ENCODE measurements at regions not wholly inside any gene's neighbourhood (a gene's known extent, or its start where the extent isn't known, plus 50 kb on each side); places are given as distances from the start of the nearest gene placed in this dataset.

- TF ChIP-seq ATF3 (IDR thresholded peaks at IDR 0.05): no peak
- TF ChIP-seq RAD21 (IDR thresholded peaks at IDR 0.05): no peak
- no peak for TF ChIP-seq JUND (IDR thresholded peaks at IDR 0.05)
- no peak for TF ChIP-seq YY1 (IDR thresholded peaks at IDR 0.05)
- no peak for TF ChIP-seq MAX (IDR thresholded peaks at IDR 0.05)
Measured at GRCh38 chr7:41425926-41426325, 277.0 kb downstream of the INHBA start (continued).

GRCh38 chr7:41421056-41421455 is 281.8 kb downstream of the INHBA start:
- no peaks in the 10 kb centered on the region for H3K9me3 ChIP-seq (ENCODE audit: control insufficient read depth in 4 of 4, low read length in 3 of 4)
- H3K4me3 ChIP-seq (ENCODE audit: low read depth in 1 of 3, low read length in 3 of 3): no peak overlapping the region
- no peak for DNase-seq (ENCODE audit: low spot score)
- TF ChIP-seq SP1 (IDR thresholded peaks at IDR 0.05) (no peak), ATF3 (IDR thresholded peaks at IDR 0.05) (no peak), REST (IDR thresholded peaks at IDR 0.05) (no peak), HNF4A (conservative IDR thresholded peaks at IDR 0.05) (no peak), JUND (IDR thresholded peaks at IDR 0.05) (no peak), CTCF (IDR thresholded peaks at IDR 0.05; ENCODE audit: low read depth, low read length, missing input control) (no peak), EGR1 (IDR thresholded peaks at IDR 0.05; ENCODE audit: low read depth in 2 of 2) (no peak), NR2F2 (IDR thresholded peaks at IDR 0.05) (no peak), GABPA (IDR thresholded peaks at IDR 0.05 in 1 of 2, conservative IDR thresholded peaks at IDR 0.05 in 1 of 2) (no peak), FOXA1 (IDR thresholded peaks at IDR 0.05) (no peak)
- WGBS: 93% methylated on average over 3 of the region's 3 CpGs
- no peaks in the 10 kb centered on the region for H3K27me3 ChIP-seq (ENCODE audit: control insufficient read depth in 4 of 4, insufficient read depth in 4 of 4, low read length in 3 of 4)
- H3K4me1 ChIP-seq (ENCODE audit: control insufficient read depth in 4 of 4, insufficient read depth in 4 of 4, low read length in 3 of 4): peaks cover 2 to 23% (median 8%) of the 10 kb centered on the region in 4 donors
- H3K36me3 ChIP-seq (ENCODE audit: control insufficient read depth in 4 of 4, insufficient read depth in 3 of 4, low read depth in 1 of 4, low read length in 3 of 4): no peaks in the 10 kb centered on the region
- no peak overlapping the region for H3K9ac ChIP-seq (ENCODE audit: low read depth in 1 of 2, low read length in 2 of 2)
- no peak overlapping the region for H3K27ac ChIP-seq (ENCODE audit: low read depth in 1 of 2, low read length in 2 of 2)

- no peak for TF ChIP-seq FOXA1 (IDR thresholded peaks at IDR 0.05)
- TF ChIP-seq FOXA2 (IDR thresholded peaks at IDR 0.05): no peak
- TF ChIP-seq ZBTB33 (IDR thresholded peaks at IDR 0.05): no peak
- TF ChIP-seq HNF4G (IDR thresholded peaks at IDR 0.05): no peak
- TF ChIP-seq GABPA (IDR thresholded peaks at IDR 0.05 in 1 of 2, conservative IDR thresholded peaks at IDR 0.05 in 1 of 2): no peak
- no peak for TF ChIP-seq NR2F2 (IDR thresholded peaks at IDR 0.05)
- no peak for TF ChIP-seq EGR1 (IDR thresholded peaks at IDR 0.05; ENCODE audit: low read depth in 2 of 2)
- TF ChIP-seq TAF1 (conservative IDR thresholded peaks at IDR 0.05): no peak
- TF ChIP-seq HNF4A (conservative IDR thresholded peaks at IDR 0.05): no peak
- no peak for TF ChIP-seq RAD21 (IDR thresholded peaks at IDR 0.05)
- no peak for TF ChIP-seq ATF3 (IDR thresholded peaks at IDR 0.05)
- no peak for TF ChIP-seq REST (IDR thresholded peaks at IDR 0.05)
- TF ChIP-seq YY1 (IDR thresholded peaks at IDR 0.05): no peak
- no peak for TF ChIP-seq RXRA (IDR thresholded peaks at IDR 0.05)
- H3K4me1 ChIP-seq (ENCODE audit: control insufficient read depth in 4 of 4, insufficient read depth in 4 of 4, low read length in 3 of 4): peaks cover 2 to 28% (median 12%) of the 10 kb centered on the region in 4 donors
- WGBS: 98% methylated on average over 3 of the region's 3 CpGs
- H3K36me3 ChIP-seq (ENCODE audit: control insufficient read depth in 4 of 4, insufficient read depth in 3 of 4, low read depth in 1 of 4, low read length in 3 of 4): no peaks in the 10 kb centered on the region
- H3K9me3 ChIP-seq (ENCODE audit: control insufficient read depth in 4 of 4, low read length in 3 of 4): no peaks in the 10 kb centered on the region
- no peaks in the 10 kb centered on the region for H3K27me3 ChIP-seq (ENCODE audit: control insufficient read depth in 4 of 4, insufficient read depth in 4 of 4, low read length in 3 of 4)
- H3K27ac ChIP-seq (ENCODE audit: low read depth in 1 of 2, low read length in 2 of 2): no peak overlapping the region
- no peak for DNase-seq (ENCODE audit: low spot score)
- H3K4me3 ChIP-seq (ENCODE audit: low read depth in 1 of 3, low read length in 3 of 3): no peak overlapping the region
- no peak overlapping the region for H3K9ac ChIP-seq (ENCODE audit: low read depth in 1 of 2, low read length in 2 of 2)
Measured at GRCh38 chr7:41420421-41420820, 282.5 kb downstream of the INHBA start.

Data from liver (tissue), 8 donors.